Liver (tissue), 8 donors: ENCODE measurements at regions not wholly inside any gene's neighbourhood (a gene's known extent, or its start where the extent isn't known, plus 50 kb on each side); places are given as distances from the start of the nearest gene placed in this dataset.

Experiments
- DNase-seq: peaks from one replicate; pipeline ENCODE4 v3.0.0-alpha.2; 2017; ENCODE audit warnings: low spot score
- H3K27ac ChIP-seq, 2 donors: one replicate each; pipeline ENCODE4 v1.7.0; 2013; ENCODE audit warnings: inconsistent platforms in 2 of 2, low read length in 2 of 2, control low read depth in 1 of 2, low read depth in 1 of 2, mild to moderate bottlenecking in 1 of 2
- H3K27me3 ChIP-seq, 4 donors: one replicate each; pipeline versions ENCODE4 v1.6.1 to v1.7.0; 2013; ENCODE audit warnings: low read length in 3 of 4, inconsistent platforms in 1 of 4, mild to moderate bottlenecking in 1 of 4, moderate library complexity in 1 of 4; ENCODE audit not compliant: control insufficient read depth in 4 of 4, insufficient read depth in 4 of 4
- H3K36me3 ChIP-seq, 4 donors: one replicate each; pipeline versions ENCODE4 v1.6.1 to v1.7.0; 2013; ENCODE audit warnings: low read length in 3 of 4, mild to moderate bottlenecking in 3 of 4, low read depth in 1 of 4, moderate library complexity in 1 of 4; ENCODE audit not compliant: control insufficient read depth in 4 of 4, insufficient read depth in 3 of 4
- H3K4me1 ChIP-seq, 4 donors: one replicate each; pipeline versions ENCODE4 v1.6.1 to v1.7.0; 2013; ENCODE audit warnings: low read length in 3 of 4, mild to moderate bottlenecking in 3 of 4, moderate library complexity in 1 of 4; ENCODE audit not compliant: control insufficient read depth in 4 of 4, insufficient read depth in 4 of 4
- H3K4me3 ChIP-seq, 3 donors: one replicate each; pipeline versions ENCODE4 v1.6.1 to v1.7.0; 2013; ENCODE audit warnings: low read length in 3 of 3, control low read depth in 1 of 3, low read depth in 1 of 3, mild to moderate bottlenecking in 1 of 3
- H3K9ac ChIP-seq, 2 donors: one replicate each; pipeline ENCODE4 v1.7.0; 2013; ENCODE audit warnings: low read length in 2 of 2, mild to moderate bottlenecking in 2 of 2, moderate library complexity in 2 of 2, control low read depth in 1 of 2, low read depth in 1 of 2
- H3K9me3 ChIP-seq, 4 donors: one replicate each; pipeline versions ENCODE4 v1.6.1 to v1.7.0; 2013; ENCODE audit warnings: low read length in 3 of 4; ENCODE audit not compliant: control insufficient read depth in 4 of 4
- EGR1 ChIP-seq, 2 donors: IDR thresholded peaks; 2 replicates each; pipeline ENCODE4 v1.6.1; 2016 to 2018; ENCODE audit warnings: antibody characterized with exemption in 2 of 2, low read depth in 2 of 2
- FOXA1 ChIP-seq: IDR thresholded peaks from 2 replicates; pipeline ENCODE4 v1.6.1; 2016; ENCODE audit warnings: antibody characterized with exemption
- FOXA2 ChIP-seq: IDR thresholded peaks from 2 replicates; pipeline ENCODE4 v1.6.1; 2016; ENCODE audit warnings: antibody characterized with exemption
- GABPA ChIP-seq, 2 donors: IDR thresholded peaks in 1 of 2; conservative IDR thresholded peaks in 1 of 2; 2 replicates each; pipeline ENCODE4 v1.6.1; 2016; ENCODE audit warnings: antibody characterized with exemption in 2 of 2, mild to moderate bottlenecking in 1 of 2, moderate library complexity in 1 of 2
- HNF4A ChIP-seq, 2 donors: conservative IDR thresholded peaks; 2 replicates each; pipeline ENCODE4 v1.6.1; 2016; ENCODE audit warnings: antibody characterized with exemption in 2 of 2, mild to moderate bottlenecking in 2 of 2
- HNF4G ChIP-seq: IDR thresholded peaks from 2 replicates; pipeline ENCODE4 v1.6.1; 2016; ENCODE audit warnings: antibody characterized with exemption
- JUND ChIP-seq, 2 donors: IDR thresholded peaks; 2 replicates each; pipeline ENCODE4 v1.6.1; 2016; ENCODE audit warnings: antibody characterized with exemption in 2 of 2
- NR2F2 ChIP-seq: IDR thresholded peaks from 2 replicates; pipeline ENCODE4 v1.6.1; 2016; ENCODE audit warnings: antibody characterized with exemption
- RAD21 ChIP-seq, 2 donors: IDR thresholded peaks; 2 replicates each; pipeline ENCODE4 v1.6.1; 2016; ENCODE audit warnings: antibody characterized with exemption in 2 of 2, mild to moderate bottlenecking in 2 of 2
- RXRA ChIP-seq, 2 donors: IDR thresholded peaks; 2 replicates each; pipeline ENCODE4 v1.6.1; 2017 to 2018; ENCODE audit warnings: antibody characterized with exemption in 2 of 2, mild to moderate bottlenecking in 1 of 2
- SP1 ChIP-seq: IDR thresholded peaks from 2 replicates; pipeline ENCODE4 v1.6.1; 2018; ENCODE audit warnings: antibody characterized with exemption, mild to moderate bottlenecking
- TAF1 ChIP-seq: conservative IDR thresholded peaks from 2 replicates; pipeline ENCODE4 v1.6.1; 2016; ENCODE audit warnings: antibody characterized with exemption, mild to moderate bottlenecking
- YY1 ChIP-seq: IDR thresholded peaks from 2 replicates; pipeline ENCODE4 v1.6.1; 2016; ENCODE audit warnings: antibody characterized with exemption, mild to moderate bottlenecking
- ZBTB33 ChIP-seq: IDR thresholded peaks from 2 replicates; pipeline ENCODE4 v1.6.1; 2016; ENCODE audit warnings: antibody characterized with exemption
- WGBS: extraction: QIAGEN DNeasy Blood & Tissue Kit; methylation state at CpG from one replicate; pipeline ENCODE4 v1.1.7; 2013; 5-methylcytosine and 5-hydroxymethylcytosine counted together
- TF ChIP-seq, protein P1 (sequence below): IDR thresholded peaks from 2 replicates; pipeline ENCODE4 v1.6.1; 2016; ENCODE audit warnings: antibody characterized with exemption, mild to moderate bottlenecking
- TF ChIP-seq, protein P2 (sequence below): fragments of 150-350 bp; IDR thresholded peaks from 2 replicates; pipeline ENCODE4 v1.5.1; 2017; ENCODE audit warnings: improper control_type of control experiment, low read depth, low read length; ENCODE audit not compliant: missing input control
- TF ChIP-seq, protein P3 (sequence below): IDR thresholded peaks from 2 replicates; pipeline ENCODE4 v1.6.1; 2016; ENCODE audit warnings: antibody characterized with exemption
- TF ChIP-seq, protein P4 (sequence below): IDR thresholded peaks from 2 replicates; pipeline ENCODE4 v1.6.1; 2016; ENCODE audit warnings: antibody characterized with exemption
- donor health status: healthy.
- donor health status: healthy.
- donor health status: healthy.
- donor health status: healthy.
- donor health status: healthy.

DNA sequence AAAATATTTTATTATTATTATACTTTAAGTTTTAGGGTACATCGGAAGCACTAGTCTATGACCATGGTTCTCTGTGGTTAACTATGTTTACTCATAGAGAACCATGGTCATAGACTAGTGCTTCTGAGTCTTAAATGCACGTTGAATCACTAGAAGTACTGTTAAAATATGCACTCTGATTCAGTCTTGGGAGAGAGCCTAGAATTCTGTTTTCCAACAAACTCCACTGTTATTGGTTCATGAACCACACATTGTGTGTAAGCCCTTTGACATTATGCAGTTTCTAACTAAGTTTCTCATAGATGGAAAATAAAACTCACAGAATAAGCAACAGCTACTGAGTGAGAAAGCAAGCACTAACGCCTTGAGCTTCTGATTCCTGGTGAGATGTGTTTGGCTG lies 1120.6 kb downstream of the SORCS1 start:
- H3K4me1 ChIP-seq: no peaks in the 10 kb centered on the region
- 67% methylated on average over 3 of the region's 3 CpGs for WGBS
- H3K9me3 ChIP-seq: no peaks in the 10 kb centered on the region
- H3K4me3 ChIP-seq: no peak overlapping the region
- no peak overlapping the region for H3K9ac ChIP-seq
- H3K27me3 ChIP-seq: no peaks in the 10 kb centered on the region
- no peak for DNase-seq
- H3K36me3 ChIP-seq: no peaks in the 10 kb centered on the region
- TF ChIP-seq, protein P1, sequence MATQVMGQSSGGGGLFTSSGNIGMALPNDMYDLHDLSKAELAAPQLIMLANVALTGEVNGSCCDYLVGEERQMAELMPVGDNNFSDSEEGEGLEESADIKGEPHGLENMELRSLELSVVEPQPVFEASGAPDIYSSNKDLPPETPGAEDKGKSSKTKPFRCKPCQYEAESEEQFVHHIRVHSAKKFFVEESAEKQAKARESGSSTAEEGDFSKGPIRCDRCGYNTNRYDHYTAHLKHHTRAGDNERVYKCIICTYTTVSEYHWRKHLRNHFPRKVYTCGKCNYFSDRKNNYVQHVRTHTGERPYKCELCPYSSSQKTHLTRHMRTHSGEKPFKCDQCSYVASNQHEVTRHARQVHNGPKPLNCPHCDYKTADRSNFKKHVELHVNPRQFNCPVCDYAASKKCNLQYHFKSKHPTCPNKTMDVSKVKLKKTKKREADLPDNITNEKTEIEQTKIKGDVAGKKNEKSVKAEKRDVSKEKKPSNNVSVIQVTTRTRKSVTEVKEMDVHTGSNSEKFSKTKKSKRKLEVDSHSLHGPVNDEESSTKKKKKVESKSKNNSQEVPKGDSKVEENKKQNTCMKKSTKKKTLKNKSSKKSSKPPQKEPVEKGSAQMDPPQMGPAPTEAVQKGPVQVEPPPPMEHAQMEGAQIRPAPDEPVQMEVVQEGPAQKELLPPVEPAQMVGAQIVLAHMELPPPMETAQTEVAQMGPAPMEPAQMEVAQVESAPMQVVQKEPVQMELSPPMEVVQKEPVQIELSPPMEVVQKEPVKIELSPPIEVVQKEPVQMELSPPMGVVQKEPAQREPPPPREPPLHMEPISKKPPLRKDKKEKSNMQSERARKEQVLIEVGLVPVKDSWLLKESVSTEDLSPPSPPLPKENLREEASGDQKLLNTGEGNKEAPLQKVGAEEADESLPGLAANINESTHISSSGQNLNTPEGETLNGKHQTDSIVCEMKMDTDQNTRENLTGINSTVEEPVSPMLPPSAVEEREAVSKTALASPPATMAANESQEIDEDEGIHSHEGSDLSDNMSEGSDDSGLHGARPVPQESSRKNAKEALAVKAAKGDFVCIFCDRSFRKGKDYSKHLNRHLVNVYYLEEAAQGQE: no peak
- TF ChIP-seq TAF1 (no peak), EGR1 (IDR thresholded peaks at IDR 0.05; ENCODE audit: low read depth in 2 of 2) (no peak), JUND (IDR thresholded peaks at IDR 0.05) (no peak), HNF4G (no peak), YY1 (no peak), HNF4A (conservative IDR thresholded peaks at IDR 0.05) (no peak), GABPA (IDR thresholded peaks at IDR 0.05 in 1 of 2, conservative IDR thresholded peaks at IDR 0.05 in 1 of 2) (no peak), FOXA2 (no peak), SP1 (no peak), NR2F2 (no peak), ZBTB33 (no peak), RAD21 (IDR thresholded peaks at IDR 0.05) (no peak), RXRA (IDR thresholded peaks at IDR 0.05) (no peak)
- TF ChIP-seq, protein P2, sequence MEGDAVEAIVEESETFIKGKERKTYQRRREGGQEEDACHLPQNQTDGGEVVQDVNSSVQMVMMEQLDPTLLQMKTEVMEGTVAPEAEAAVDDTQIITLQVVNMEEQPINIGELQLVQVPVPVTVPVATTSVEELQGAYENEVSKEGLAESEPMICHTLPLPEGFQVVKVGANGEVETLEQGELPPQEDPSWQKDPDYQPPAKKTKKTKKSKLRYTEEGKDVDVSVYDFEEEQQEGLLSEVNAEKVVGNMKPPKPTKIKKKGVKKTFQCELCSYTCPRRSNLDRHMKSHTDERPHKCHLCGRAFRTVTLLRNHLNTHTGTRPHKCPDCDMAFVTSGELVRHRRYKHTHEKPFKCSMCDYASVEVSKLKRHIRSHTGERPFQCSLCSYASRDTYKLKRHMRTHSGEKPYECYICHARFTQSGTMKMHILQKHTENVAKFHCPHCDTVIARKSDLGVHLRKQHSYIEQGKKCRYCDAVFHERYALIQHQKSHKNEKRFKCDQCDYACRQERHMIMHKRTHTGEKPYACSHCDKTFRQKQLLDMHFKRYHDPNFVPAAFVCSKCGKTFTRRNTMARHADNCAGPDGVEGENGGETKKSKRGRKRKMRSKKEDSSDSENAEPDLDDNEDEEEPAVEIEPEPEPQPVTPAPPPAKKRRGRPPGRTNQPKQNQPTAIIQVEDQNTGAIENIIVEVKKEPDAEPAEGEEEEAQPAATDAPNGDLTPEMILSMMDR: no peak
- TF ChIP-seq, protein P3, sequence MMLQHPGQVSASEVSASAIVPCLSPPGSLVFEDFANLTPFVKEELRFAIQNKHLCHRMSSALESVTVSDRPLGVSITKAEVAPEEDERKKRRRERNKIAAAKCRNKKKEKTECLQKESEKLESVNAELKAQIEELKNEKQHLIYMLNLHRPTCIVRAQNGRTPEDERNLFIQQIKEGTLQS: no peak
- TF ChIP-seq, protein P4, sequence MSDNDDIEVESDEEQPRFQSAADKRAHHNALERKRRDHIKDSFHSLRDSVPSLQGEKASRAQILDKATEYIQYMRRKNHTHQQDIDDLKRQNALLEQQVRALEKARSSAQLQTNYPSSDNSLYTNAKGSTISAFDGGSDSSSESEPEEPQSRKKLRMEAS: no peak
- H3K27ac ChIP-seq: no peak overlapping the region

DNA sequence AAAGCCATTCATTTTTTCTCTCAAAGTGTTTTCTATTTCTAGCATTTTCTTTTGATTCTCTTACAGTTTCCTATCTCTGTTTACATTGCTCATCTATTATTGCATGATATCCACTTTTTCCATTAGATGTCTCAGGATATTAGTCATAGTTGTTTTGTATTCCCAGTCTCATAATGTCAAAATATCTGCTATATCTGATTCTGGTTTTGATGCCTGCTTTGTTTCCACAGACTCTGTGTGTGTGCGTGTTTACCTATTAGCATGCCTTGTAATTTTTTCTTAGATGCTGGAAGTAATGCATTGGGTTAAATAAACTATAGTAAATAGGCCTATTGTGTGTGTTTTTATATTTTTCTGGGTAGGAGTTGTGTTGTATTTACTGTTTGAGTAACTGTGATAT lies 1126.3 kb downstream of the SORCS1 start:
- no peaks in the 10 kb centered on the region for H3K4me1 ChIP-seq
- H3K9me3 ChIP-seq: peaks cover 0 to 1% (median 0%) of the 10 kb centered on the region in 4 donors
- no peak overlapping the region for H3K27ac ChIP-seq
- no peaks in the 10 kb centered on the region for H3K27me3 ChIP-seq
- DNase-seq: no peak
- no peaks in the 10 kb centered on the region for H3K36me3 ChIP-seq
- no peak overlapping the region for H3K4me3 ChIP-seq
- WGBS: 97% methylated on average over 1 of the region's 1 CpG
- no peak overlapping the region for H3K9ac ChIP-seq
- TF ChIP-seq HNF4A (conservative IDR thresholded peaks at IDR 0.05): no peak
- no peak for TF ChIP-seq SP1
- no peak for TF ChIP-seq YY1
- TF ChIP-seq FOXA1: no peak
- no peak for TF ChIP-seq RXRA (IDR thresholded peaks at IDR 0.05)
- TF ChIP-seq HNF4G: no peak
- TF ChIP-seq EGR1 (IDR thresholded peaks at IDR 0.05; ENCODE audit: low read depth in 2 of 2): no peak
- TF ChIP-seq, protein P1: no peak
- TF ChIP-seq RAD21 (IDR thresholded peaks at IDR 0.05): no peak
- TF ChIP-seq NR2F2: no peak
- TF ChIP-seq, protein P4: no peak
- no peak for TF ChIP-seq ZBTB33
